ENCODE measurements at regions not wholly inside any gene's neighbourhood (a gene's known extent, or its start where the extent isn't known, plus 50 kb on each side); places are given as distances from the start of the nearest gene placed in this dataset.

DNA sequence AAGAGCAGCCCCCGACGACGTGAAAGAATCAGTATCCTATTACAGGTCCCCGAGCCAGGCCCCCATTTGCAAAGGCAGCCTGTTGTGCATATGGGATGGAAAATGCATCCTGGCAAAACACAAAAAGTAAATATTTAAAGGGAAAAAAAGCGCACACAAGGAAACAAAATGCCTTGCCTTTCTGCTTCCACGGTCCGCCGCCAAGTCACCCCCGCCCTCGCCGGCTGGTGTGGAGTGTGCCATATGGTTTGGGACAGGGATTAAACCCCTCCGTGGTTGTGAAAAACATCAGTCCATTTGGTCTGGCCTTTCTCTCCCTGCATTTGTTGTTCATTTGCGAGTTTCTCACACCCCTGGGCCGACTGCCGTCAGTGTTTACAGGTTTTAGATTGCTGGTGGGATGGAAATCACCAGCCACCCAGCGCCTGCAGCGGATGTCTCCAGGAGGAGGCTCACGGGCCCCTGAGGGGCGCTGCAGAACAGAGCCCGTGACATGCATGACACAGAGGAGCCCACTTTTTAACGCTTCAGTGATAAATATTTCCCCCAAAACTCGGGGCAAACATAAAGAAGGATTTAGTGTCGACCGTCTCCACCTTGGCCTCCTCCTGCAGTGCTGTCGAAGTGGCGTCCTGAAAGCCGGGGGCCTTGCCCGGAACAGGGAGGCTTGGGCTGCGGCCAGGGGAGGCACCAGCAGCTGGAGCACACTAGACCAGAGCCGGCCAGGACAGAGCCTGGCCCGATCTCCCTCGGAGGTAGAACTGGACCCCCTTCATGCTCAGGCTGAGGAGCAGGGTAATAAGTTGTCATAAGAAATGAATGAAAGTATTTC lies 161.5 kb downstream of the HSD17B3 start:
- no peak overlapping the region for H2AFZ ChIP-seq (ENCODE audit: low read length)

GRCh38 chr9:96139592-96140295 lies 162.2 kb downstream of the HSD17B3 start:
- Histone ChIP-seq H3K9me3 (ENCODE audit: low read length) (no peaks in the 10 kb centered on the region), H3K4me1 (ENCODE audit: insufficient read depth, low read length, severe bottlenecking) (peaks cover 3% of the 10 kb centered on the region), H3K9ac (ENCODE audit: low read length) (no peak overlapping the region), H3K36me3 (ENCODE audit: insufficient read depth, low read length) (no peaks in the 10 kb centered on the region), H3K79me2 (ENCODE audit: insufficient read depth, low read length) (no peaks in the 10 kb centered on the region), H3K27ac (ENCODE audit: low read depth, low read length, poor library complexity, severe bottlenecking) (no peak overlapping the region), H3K4me3 (ENCODE audit: low read depth, low read length, poor library complexity, severe bottlenecking) (no peak overlapping the region), H3K9me2 (ENCODE audit: low read depth, low read length) (no peaks in the 10 kb centered on the region), H2AFZ (ENCODE audit: low read length) (no peak overlapping the region), H3K27me3 (ENCODE audit: insufficient read depth, low read length) (no peaks in the 10 kb centered on the region), H4K20me1 (ENCODE audit: insufficient read depth, low read length) (no peaks in the 10 kb centered on the region), H3F3A (ENCODE audit: insufficient read depth, low read length) (no peaks in the 10 kb centered on the region), H3K4me2 (ENCODE audit: low read length) (no peak overlapping the region)
- TF ChIP-seq, protein P1, sequence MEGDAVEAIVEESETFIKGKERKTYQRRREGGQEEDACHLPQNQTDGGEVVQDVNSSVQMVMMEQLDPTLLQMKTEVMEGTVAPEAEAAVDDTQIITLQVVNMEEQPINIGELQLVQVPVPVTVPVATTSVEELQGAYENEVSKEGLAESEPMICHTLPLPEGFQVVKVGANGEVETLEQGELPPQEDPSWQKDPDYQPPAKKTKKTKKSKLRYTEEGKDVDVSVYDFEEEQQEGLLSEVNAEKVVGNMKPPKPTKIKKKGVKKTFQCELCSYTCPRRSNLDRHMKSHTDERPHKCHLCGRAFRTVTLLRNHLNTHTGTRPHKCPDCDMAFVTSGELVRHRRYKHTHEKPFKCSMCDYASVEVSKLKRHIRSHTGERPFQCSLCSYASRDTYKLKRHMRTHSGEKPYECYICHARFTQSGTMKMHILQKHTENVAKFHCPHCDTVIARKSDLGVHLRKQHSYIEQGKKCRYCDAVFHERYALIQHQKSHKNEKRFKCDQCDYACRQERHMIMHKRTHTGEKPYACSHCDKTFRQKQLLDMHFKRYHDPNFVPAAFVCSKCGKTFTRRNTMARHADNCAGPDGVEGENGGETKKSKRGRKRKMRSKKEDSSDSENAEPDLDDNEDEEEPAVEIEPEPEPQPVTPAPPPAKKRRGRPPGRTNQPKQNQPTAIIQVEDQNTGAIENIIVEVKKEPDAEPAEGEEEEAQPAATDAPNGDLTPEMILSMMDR (IDR thresholded peaks at IDR 0.05; ENCODE audit: low read length): no peak
- no peak for TF ChIP-seq EZH2 (IDR thresholded peaks at IDR 0.05; ENCODE audit: borderline replicate concordance, low read length)

More for the DNA sequence above, 161.5 kb downstream of the HSD17B3 start:
- Histone ChIP-seq H3K9ac (ENCODE audit: low read length) (no peak overlapping the region), H3K4me3 (ENCODE audit: low read depth, low read length, poor library complexity, severe bottlenecking) (no peak overlapping the region), H3K4me1 (ENCODE audit: insufficient read depth, low read length, severe bottlenecking) (peaks cover 3% of the 10 kb centered on the region), H3K4me2 (ENCODE audit: low read length) (no peak overlapping the region), H3K9me2 (ENCODE audit: low read depth, low read length) (no peaks in the 10 kb centered on the region), H3K27ac (ENCODE audit: low read depth, low read length, poor library complexity, severe bottlenecking) (no peak overlapping the region), H3K27me3 (ENCODE audit: insufficient read depth, low read length) (no peaks in the 10 kb centered on the region), H3K36me3 (ENCODE audit: insufficient read depth, low read length) (no peaks in the 10 kb centered on the region), H3K79me2 (ENCODE audit: insufficient read depth, low read length) (no peaks in the 10 kb centered on the region), H4K20me1 (ENCODE audit: insufficient read depth, low read length) (no peaks in the 10 kb centered on the region), H3F3A (ENCODE audit: insufficient read depth, low read length) (no peaks in the 10 kb centered on the region), H3K9me3 (ENCODE audit: low read length) (no peaks in the 10 kb centered on the region)
- TF ChIP-seq EZH2 (IDR thresholded peaks at IDR 0.05; ENCODE audit: borderline replicate concordance, low read length): no peak
- TF ChIP-seq, protein P1 (IDR thresholded peaks at IDR 0.05; ENCODE audit: low read length): no peak

- H3K27me3 ChIP-seq (ENCODE audit: insufficient read depth, low read length): no peaks in the 10 kb centered on the region
- no peaks in the 10 kb centered on the region for H4K20me1 ChIP-seq (ENCODE audit: insufficient read depth, low read length)
- H3K4me3 ChIP-seq (ENCODE audit: low read depth, low read length, poor library complexity, severe bottlenecking): no peak overlapping the region
- no peaks in the 10 kb centered on the region for H3K36me3 ChIP-seq (ENCODE audit: insufficient read depth, low read length)
- no peak overlapping the region for H3K9ac ChIP-seq (ENCODE audit: low read length)
- peaks cover 3% of the 10 kb centered on the region for H3K4me1 ChIP-seq (ENCODE audit: insufficient read depth, low read length, severe bottlenecking)
- H3K4me2 ChIP-seq (ENCODE audit: low read length): no peak overlapping the region
- TF ChIP-seq, protein P1 (IDR thresholded peaks at IDR 0.05; ENCODE audit: low read length): no peak
- no peak for TF ChIP-seq EZH2 (IDR thresholded peaks at IDR 0.05; ENCODE audit: borderline replicate concordance, low read length)
- no peaks in the 10 kb centered on the region for H3F3A ChIP-seq (ENCODE audit: insufficient read depth, low read length)
- H3K79me2 ChIP-seq (ENCODE audit: insufficient read depth, low read length): no peaks in the 10 kb centered on the region
- H3K9me2 ChIP-seq (ENCODE audit: low read depth, low read length): no peaks in the 10 kb centered on the region
- no peaks in the 10 kb centered on the region for H3K9me3 ChIP-seq (ENCODE audit: low read length)
- H2AFZ ChIP-seq (ENCODE audit: low read length): no peak overlapping the region
- no peak overlapping the region for H3K27ac ChIP-seq (ENCODE audit: low read depth, low read length, poor library complexity, severe bottlenecking)
Observed at GRCh38 chr9:96138616-96139015, 163.4 kb downstream of the HSD17B3 start.
